Nephron progenitor cell (in vitro differentiated cells): ENCODE measurements at regions not wholly inside any gene's neighbourhood (a gene's known extent, or its start where the extent isn't known, plus 50 kb on each side); places are given as distances from the start of the nearest gene placed in this dataset.

Experiments used
- DNase-seq: peaks from one replicate; pipeline ENCODE4 v3.0.0; 2021
- H3K27ac Mint-ChIP-seq: 2 replicates; pipeline ENCODE4 v1.8.0; 2021; ENCODE audit warnings: mild to moderate bottlenecking, moderate library complexity, mixed read lengths
- H3K27me3 Mint-ChIP-seq: 2 replicates; pipeline ENCODE4 v1.8.0; 2021; ENCODE audit warnings: mild to moderate bottlenecking, low read depth, mixed read lengths; ENCODE audit not compliant: poor library complexity
- H3K36me3 Mint-ChIP-seq: 2 replicates; pipeline ENCODE4 v1.8.0; 2021; ENCODE audit warnings: low read depth, mixed read lengths
- H3K4me1 Mint-ChIP-seq: 2 replicates; pipeline ENCODE4 v1.8.0; 2021; ENCODE audit warnings: mixed read lengths
- H3K4me3 Mint-ChIP-seq: 2 replicates; pipeline ENCODE4 v1.8.0; 2021; ENCODE audit warnings: mild to moderate bottlenecking, moderate library complexity, mixed read lengths
- H3K9me3 Mint-ChIP-seq: 2 replicates; pipeline ENCODE4 v1.8.0; 2021; ENCODE audit warnings: mild to moderate bottlenecking, moderate library complexity, mixed read lengths
- CTCF ChIP-seq: fragments of 200-600 bp; sonication (generic); IDR thresholded peaks from 2 replicates; pipeline ENCODE4 v1.5.0; 2021; ENCODE audit warnings: antibody characterized with exemption

GRCh38 chr12:127355061-127355841 lies 911.7 kb upstream of the TMEM132C start:
- Mint-ChIP-seq H3K9me3 (peaks cover 7% of the 10 kb centered on the region), H3K36me3 (no peaks in the 10 kb centered on the region), H3K27me3 (peaks cover 9% of the 10 kb centered on the region), H3K27ac (no peak overlapping the region), H3K4me3 (no peak overlapping the region), H3K4me1 (no peaks in the 10 kb centered on the region)
- peak; percentile 43 for TF ChIP-seq CTCF
- DNase-seq, result no peak

GRCh38 chr12:127358888-127359287 lies 908.1 kb upstream of the TMEM132C start:
- H3K9me3 Mint-ChIP-seq, result no peaks in the 10 kb centered on the region
- no peak overlapping the region for H3K27ac Mint-ChIP-seq
- no peak overlapping the region for H3K4me3 Mint-ChIP-seq
- no peaks in the 10 kb centered on the region for H3K4me1 Mint-ChIP-seq
- no peak for DNase-seq
- no peak for TF ChIP-seq CTCF
- no peaks in the 10 kb centered on the region for H3K36me3 Mint-ChIP-seq
- peaks cover 9% of the 10 kb centered on the region for H3K27me3 Mint-ChIP-seq

- DNase-seq, result no peak
- Mint-ChIP-seq H3K9me3 (peaks cover 5% of the 10 kb centered on the region), H3K4me3 (no peak overlapping the region), H3K27me3 (peaks cover 9% of the 10 kb centered on the region), H3K4me1 (no peaks in the 10 kb centered on the region), H3K36me3 (no peaks in the 10 kb centered on the region), H3K27ac (no peak overlapping the region)
- TF ChIP-seq CTCF, result no peak
These were observed 906.4 kb upstream of the TMEM132C start for GRCh38 chr12:127360580-127360979.

GRCh38 chr12:127362121-127362520 lies 904.8 kb upstream of the TMEM132C start:
- no peaks in the 10 kb centered on the region for H3K4me1 Mint-ChIP-seq
- no peak for TF ChIP-seq CTCF
- peaks cover 5% of the 10 kb centered on the region for H3K27me3 Mint-ChIP-seq
- peaks cover 5% of the 10 kb centered on the region for H3K9me3 Mint-ChIP-seq
- H3K27ac Mint-ChIP-seq, result no peak overlapping the region
- H3K4me3 Mint-ChIP-seq, result no peak overlapping the region
- no peaks in the 10 kb centered on the region for H3K36me3 Mint-ChIP-seq
- DNase-seq, result no peak

- no peaks in the 10 kb centered on the region for H3K4me1 Mint-ChIP-seq
- no peak for DNase-seq
- H3K4me3 Mint-ChIP-seq, result no peak overlapping the region
- H3K27me3 Mint-ChIP-seq, result peaks cover 5% of the 10 kb centered on the region
- no peak overlapping the region for H3K27ac Mint-ChIP-seq
- H3K36me3 Mint-ChIP-seq, result no peaks in the 10 kb centered on the region
- TF ChIP-seq CTCF, result peak; percentile 31
- peaks cover 5% of the 10 kb centered on the region for H3K9me3 Mint-ChIP-seq
These were observed 903.6 kb upstream of the TMEM132C start for GRCh38 chr12:127363392-127363791.

GRCh38 chr12:127373559-127373958 lies 893.4 kb upstream of the TMEM132C start:
- Mint-ChIP-seq H3K4me1 (no peaks in the 10 kb centered on the region), H3K27me3 (peaks cover 14% of the 10 kb centered on the region), H3K4me3 (no peak overlapping the region), H3K9me3 (no peaks in the 10 kb centered on the region), H3K36me3 (no peaks in the 10 kb centered on the region), H3K27ac (no peak overlapping the region)
- TF ChIP-seq CTCF, result no peak
- DNase-seq, result no peak
